SU-DHL-6 (cell line): ENCODE measurements at regions not wholly inside any gene's neighbourhood (a gene's known extent, or its start where the extent isn't known, plus 50 kb on each side); places are given as distances from the start of the nearest gene placed in this dataset.

ENCODE experiments used
- H2AFZ ChIP-seq: fragments of 200-600 bp; sonication (generic); 2 replicates; pipeline ENCODE4 v1.6.1; 2014; ENCODE audit warnings: low read depth, mild to moderate bottlenecking, moderate library complexity, mixed read lengths, antibody characterized with exemption, low read length; ENCODE audit not compliant: severe bottlenecking
- H3F3A ChIP-seq: fragments of 200-600 bp; shearing (Covaris generic); 2 replicates; pipeline ENCODE4 v1.6.0; 2016; ENCODE audit warnings: antibody characterized with exemption, mild to moderate bottlenecking; ENCODE audit not compliant: insufficient read depth
- H3K27ac ChIP-seq: fragments of 200-600 bp; sonication (generic); 2 replicates; pipeline ENCODE4 v1.5.1; 2016; ENCODE audit warnings: low read depth, mild to moderate bottlenecking, low read length, moderate library complexity, mixed read lengths
- H3K27me3 ChIP-seq: fragments of 200-600 bp; sonication (generic), shearing (Covaris generic); 2 replicates; pipeline ENCODE4 v1.6.0; 2014; ENCODE audit warnings: mild to moderate bottlenecking, low read length
- H3K36me3 ChIP-seq: fragments of 200-600 bp; sonication (generic); 2 replicates; pipeline ENCODE4 v1.6.1; 2014; ENCODE audit warnings: mild to moderate bottlenecking, low read length, mixed read lengths
- H3K4me2 ChIP-seq: fragments of 300-600, 200-600 bp; shearing (Covaris generic), sonication (generic); 2 replicates; pipeline ENCODE4 v1.6.0; 2014; ENCODE audit warnings: low read length, low read depth, mild to moderate bottlenecking; ENCODE audit not compliant: poor library complexity, severe bottlenecking
- H3K4me3 ChIP-seq: fragments of 200-600 bp; sonication (generic); 2 replicates; pipeline ENCODE4 v1.5.1; 2014; ENCODE audit warnings: antibody characterized with exemption, low read length, mild to moderate bottlenecking, mixed read lengths; ENCODE audit not compliant: insufficient read depth, poor library complexity, severe bottlenecking
- H3K79me2 ChIP-seq: fragments of 200-600 bp; sonication (generic); 2 replicates; pipeline ENCODE4 v1.6.1; 2014; ENCODE audit warnings: mild to moderate bottlenecking, low read length, moderate library complexity; ENCODE audit not compliant: insufficient read depth
- H3K9ac ChIP-seq: fragments of 200-600 bp; sonication (generic); 2 replicates; pipeline ENCODE4 v1.7.0; 2014; ENCODE audit warnings: mild to moderate bottlenecking, low read length
- H3K9me2 ChIP-seq: fragments of 200-600 bp; sonication (generic); replicated peaks from 2 replicates; pipeline ENCODE4 v1.6.1; 2014; ENCODE audit warnings: low read length; ENCODE audit not compliant: insufficient read depth
- H3K9me3 ChIP-seq: fragments of 200-600 bp; sonication (generic); 2 replicates; pipeline ENCODE4 v1.6.1; 2014; ENCODE audit warnings: low read length, mixed read lengths; ENCODE audit not compliant: insufficient read depth
- H4K20me1 ChIP-seq: fragments of 200-600 bp; sonication (generic); 2 replicates; pipeline ENCODE4 v1.6.1; 2014; ENCODE audit warnings: low read depth, mild to moderate bottlenecking, antibody characterized with exemption, low read length, moderate library complexity, mixed read lengths
- CTCF ChIP-seq: fragments of 200-600 bp; sonication (generic); IDR thresholded peaks from one replicate; pipeline ENCODE4 v1.5.1; 2017; ENCODE audit warnings: antibody characterized with exemption, mild to moderate bottlenecking, low read length, moderate library complexity; ENCODE audit not compliant: insufficient read depth, poor library complexity, severe bottlenecking
- EZH2phosphoT487 ChIP-seq: fragments of 200-600 bp; sonication (generic), shearing (Covaris generic); conservative IDR thresholded peaks from 2 replicates; pipeline ENCODE4 v1.6.1; 2018; ENCODE audit warnings: mild to moderate bottlenecking, antibody characterized with exemption, low read length, moderate library complexity, mixed read lengths

GRCh38 chr20:52410182-52410647 lies 218.6 kb upstream of the ZFP64 start:
- Histone ChIP-seq H3K27ac (no peak overlapping the region), H3K9me2 (0 out of 2 replicates have a peak, but pooled peaks cover 3% of the 10 kb centered on the region), H3K9me3 (no peaks in the 10 kb centered on the region), H3K79me2 (no peaks in the 10 kb centered on the region), H3K27me3 (no peaks in the 10 kb centered on the region), H3F3A (no peaks in the 10 kb centered on the region), H3K4me3 (no peak overlapping the region), H4K20me1 (no peaks in the 10 kb centered on the region), H3K36me3 (no peaks in the 10 kb centered on the region), H2AFZ (no peak overlapping the region), H3K4me2 (no peak overlapping the region), H3K9ac (no peak overlapping the region)
- TF ChIP-seq CTCF (no peak), EZH2phosphoT487 (no peak)

- Histone ChIP-seq H3F3A (no peaks in the 10 kb centered on the region), H3K79me2 (no peaks in the 10 kb centered on the region), H3K9me2 (no peaks in the 10 kb centered on the region), H3K27ac (no peak overlapping the region), H3K4me3 (no peak overlapping the region), H2AFZ (no peak overlapping the region), H4K20me1 (no peaks in the 10 kb centered on the region), H3K27me3 (no peaks in the 10 kb centered on the region), H3K9me3 (no peaks in the 10 kb centered on the region), H3K36me3 (no peaks in the 10 kb centered on the region), H3K9ac (no peak overlapping the region), H3K4me2 (no peak overlapping the region)
- TF ChIP-seq EZH2phosphoT487 (no peak), CTCF (no peak)
Observed at GRCh38 chr20:52405986-52406385, 214.4 kb upstream of the ZFP64 start.

- H3K4me2 ChIP-seq: no peak overlapping the region
Observed at GRCh38 chr20:52405417-52405816, 213.8 kb upstream of the ZFP64 start.

More at GRCh38 chr20:52405417-52405816, 213.8 kb upstream of the ZFP64 start:
- Histone ChIP-seq H3K4me3 (no peak overlapping the region), H3K9ac (no peak overlapping the region), H3K79me2 (no peaks in the 10 kb centered on the region), H3K36me3 (no peaks in the 10 kb centered on the region), H3F3A (no peaks in the 10 kb centered on the region), H3K9me3 (no peaks in the 10 kb centered on the region), H4K20me1 (no peaks in the 10 kb centered on the region), H3K27ac (no peak overlapping the region), H3K9me2 (no peaks in the 10 kb centered on the region), H2AFZ (no peak overlapping the region), H3K27me3 (no peaks in the 10 kb centered on the region)
- TF ChIP-seq EZH2phosphoT487: no peak
- TF ChIP-seq CTCF: no peak
